SK-N-SH treated with all-trans-retinoic acid at 6 μM for 48 hours (cell line): ENCODE measurements at regions not wholly inside any gene's neighbourhood (a gene's known extent, or its start where the extent isn't known, plus 50 kb on each side); places are given as distances from the start of the nearest gene placed in this dataset.
A peak's percentile ranks its signal among the peaks of the same experiment; 100 is the strongest.

ENCODE experiments used
- ATAC-seq: fragments of 200-7000 bp; cut with Tn5 transposase; 3 replicates; pipeline ENCODE4 v1.9.1; 2020; ENCODE audit warnings: mild to moderate bottlenecking, moderate library complexity
- ARNTL ChIP-seq: fragments of 450-650 bp; formaldehyde crosslinking; IDR thresholded peaks from 2 replicates; pipeline ENCODE4 v1.5.0; 2020; ENCODE audit warnings: low read depth, mild to moderate bottlenecking, moderate library complexity, borderline replicate concordance
- BACH2 ChIP-seq: fragments of 250-450 bp; sonication (Bioruptor Pico); IDR thresholded peaks from 2 replicates; pipeline ENCODE4 v1.9.0; 2021; ENCODE audit warnings: mild to moderate bottlenecking, borderline replicate concordance
- CSDC2 ChIP-seq: fragments of 250-450 bp; sonication (Bioruptor Pico); IDR thresholded peaks from 2 replicates; pipeline ENCODE4 v1.5.0; 2020; ENCODE audit warnings: mild to moderate bottlenecking, moderate library complexity
- ESRRG ChIP-seq: fragments of 250-450 bp; sonication (Bioruptor Pico); IDR thresholded peaks from 2 replicates; pipeline ENCODE4 v1.6.1; 2021; ENCODE audit warnings: mild to moderate bottlenecking
- GLIS3 ChIP-seq: fragments of 250-450 bp; sonication (Bioruptor Pico); IDR thresholded peaks from 2 replicates; pipeline ENCODE4 v1.5.0; 2020; ENCODE audit warnings: mild to moderate bottlenecking, moderate library complexity
- ISL1 ChIP-seq: fragments of 250-450 bp; sonication (Bioruptor Pico); IDR thresholded peaks from 2 replicates; pipeline ENCODE4 v2.1.2; 2022; ENCODE audit warnings: mild to moderate bottlenecking, moderate library complexity
- OSR1 ChIP-seq: fragments of 250-450 bp; sonication (Bioruptor Pico); IDR thresholded peaks from 2 replicates; pipeline ENCODE4 v1.8.0; 2022; ENCODE audit warnings: moderate library complexity, mild to moderate bottlenecking, inconsistent platforms
- PPARA ChIP-seq: fragments of 250-450 bp; sonication (Bioruptor Pico); IDR thresholded peaks from 2 replicates; pipeline ENCODE4 v1.5.0; 2020; ENCODE audit warnings: mild to moderate bottlenecking, borderline replicate concordance
- RARB ChIP-seq: fragments of 250-450 bp; sonication (Bioruptor Pico); IDR thresholded peaks from 2 replicates; pipeline ENCODE4 v1.8.0; 2021; ENCODE audit warnings: mild to moderate bottlenecking, moderate library complexity
- SNAI2 ChIP-seq: fragments of 250-450 bp; sonication (Bioruptor Pico); IDR thresholded peaks from 2 replicates; pipeline ENCODE4 v1.5.0; 2020; ENCODE audit warnings: mild to moderate bottlenecking, moderate library complexity
- TCF4 ChIP-seq: fragments of 250-450 bp; sonication (Bioruptor Pico); IDR thresholded peaks from 2 replicates; pipeline ENCODE4 v1.8.0; 2021; ENCODE audit warnings: mild to moderate bottlenecking, moderate library complexity, borderline replicate concordance
- TOX ChIP-seq: fragments of 250-450 bp; sonication (Bioruptor Pico); IDR thresholded peaks from 2 replicates; pipeline ENCODE4 v1.8.0; 2021; ENCODE audit warnings: mild to moderate bottlenecking, moderate library complexity, borderline replicate concordance
- ZC3H10 ChIP-seq: fragments of 250-450 bp; sonication (Bioruptor Pico); IDR thresholded peaks from 2 replicates; pipeline ENCODE4 v1.5.1; 2021; ENCODE audit warnings: mild to moderate bottlenecking, moderate library complexity
- ZFP30 ChIP-seq: fragments of 450-650 bp; formaldehyde crosslinking; IDR thresholded peaks from 2 replicates; pipeline ENCODE4 v1.5.0; 2022; ENCODE audit warnings: mild to moderate bottlenecking, moderate library complexity
- ZNF70 ChIP-seq: fragments of 450-650 bp; formaldehyde crosslinking; IDR thresholded peaks from 2 replicates; pipeline ENCODE4 v1.5.0; 2020; ENCODE audit warnings: mild to moderate bottlenecking, moderate library complexity
- TF ChIP-seq, protein P1 (sequence below): fragments of 250-450 bp; sonication (Bioruptor Pico); IDR thresholded peaks from 2 replicates; pipeline ENCODE4 v1.5.0; 2020; ENCODE audit warnings: mild to moderate bottlenecking, moderate library complexity
- TF ChIP-seq, protein P2 (sequence below): fragments of 250-450 bp; sonication (Bioruptor Pico); IDR thresholded peaks from 2 replicates; pipeline ENCODE4 v1.8.0; 2020; ENCODE audit warnings: mild to moderate bottlenecking, moderate library complexity, borderline replicate concordance
- TF ChIP-seq, protein P3 (sequence below): fragments of 250-450 bp; sonication (Bioruptor Pico); IDR thresholded peaks from 2 replicates; pipeline ENCODE4 v1.5.1; 2020; ENCODE audit warnings: low read depth, mild to moderate bottlenecking, moderate library complexity
- TF ChIP-seq, protein P4 (sequence below): fragments of 250-450 bp; sonication (Bioruptor Pico); IDR thresholded peaks from 2 replicates; pipeline ENCODE4 v1.8.0; 2021; ENCODE audit warnings: low read depth, mild to moderate bottlenecking, moderate library complexity, borderline replicate concordance
- TF ChIP-seq, protein P5 (sequence below): fragments of 250-450 bp; sonication (Bioruptor Pico); IDR thresholded peaks from 2 replicates; pipeline ENCODE4 v1.5.1; 2021; ENCODE audit warnings: mild to moderate bottlenecking, moderate library complexity

DNA sequence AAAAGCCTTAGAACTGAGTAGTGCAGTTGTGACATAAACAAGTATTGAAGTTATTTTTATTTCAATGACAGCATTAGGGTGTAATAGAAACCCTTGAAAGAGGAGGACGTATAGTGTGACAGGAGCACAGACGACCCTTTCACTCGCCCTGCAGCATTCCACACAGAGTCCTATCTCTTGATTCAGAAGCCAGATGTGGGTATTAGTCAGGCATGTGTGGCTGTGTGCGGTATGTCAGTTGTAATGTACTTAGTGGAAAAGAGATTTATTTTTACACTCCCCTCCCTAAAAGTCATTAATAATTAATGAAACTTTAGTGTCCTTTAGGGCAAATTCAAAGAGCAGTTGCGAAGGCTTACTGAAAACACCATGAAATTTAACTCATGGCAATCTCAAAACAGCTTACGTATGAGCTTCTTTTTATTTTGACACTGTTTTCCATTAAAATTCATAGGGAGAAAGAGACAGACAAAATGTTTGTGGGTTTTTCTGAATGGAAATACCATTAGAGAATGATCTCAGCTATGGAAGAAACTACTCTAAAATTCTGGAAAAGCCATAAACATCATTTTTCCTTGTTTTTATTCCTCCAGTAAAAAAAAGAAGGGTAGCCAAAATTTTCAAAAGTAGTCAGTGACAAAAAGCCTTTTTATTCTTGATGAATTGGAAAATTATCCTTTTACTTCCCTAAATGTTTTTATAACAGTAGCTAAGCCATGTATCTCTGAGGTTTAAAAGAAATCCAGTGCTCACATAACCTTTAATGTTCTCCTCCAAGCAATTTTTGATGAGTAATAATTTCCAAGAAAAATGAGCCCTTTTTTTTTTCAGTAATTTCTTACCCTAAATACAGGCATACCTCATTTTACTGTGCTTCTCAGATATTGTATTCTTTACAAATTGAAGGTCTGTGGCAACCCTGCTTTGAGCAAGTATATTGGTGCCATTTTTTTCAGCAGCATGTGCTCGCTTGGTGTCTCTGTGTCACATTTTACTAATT lies 84.0 kb upstream of the DSEL start:
- peak; percentile 55; the same call in 1 of the 2 replicates for TF ChIP-seq TCF4 (CRISPR knock-in tag)
- no peak for TF ChIP-seq SNAI2 (CRISPR knock-in tag)

DNA sequence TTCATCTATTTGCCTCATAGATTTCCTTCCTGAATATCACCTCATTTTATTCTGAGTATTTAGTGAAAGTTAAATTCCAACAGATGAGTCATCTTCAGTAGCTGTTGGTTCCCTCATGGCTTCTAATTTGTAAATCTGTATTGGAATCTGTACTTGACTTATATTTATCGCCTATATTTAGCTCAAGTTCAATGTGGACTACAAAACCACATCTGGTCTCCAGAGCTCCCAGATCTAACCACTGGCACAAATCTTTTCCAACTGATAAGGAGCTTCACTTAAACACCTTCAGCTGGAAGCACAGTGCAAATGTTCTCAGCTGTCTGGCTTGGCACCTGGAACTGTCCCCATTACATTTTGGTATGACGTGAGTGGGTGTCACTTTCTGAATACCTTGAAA lies 82.8 kb upstream of the DSEL start:
- ATAC-seq: peak; percentile 55; the same call in 2 of the 3 replicates
- peak; percentile 96 for TF ChIP-seq TCF4 (CRISPR knock-in tag)
- no peak for TF ChIP-seq GLIS3 (CRISPR knock-in tag)
- TF ChIP-seq, protein P1, sequence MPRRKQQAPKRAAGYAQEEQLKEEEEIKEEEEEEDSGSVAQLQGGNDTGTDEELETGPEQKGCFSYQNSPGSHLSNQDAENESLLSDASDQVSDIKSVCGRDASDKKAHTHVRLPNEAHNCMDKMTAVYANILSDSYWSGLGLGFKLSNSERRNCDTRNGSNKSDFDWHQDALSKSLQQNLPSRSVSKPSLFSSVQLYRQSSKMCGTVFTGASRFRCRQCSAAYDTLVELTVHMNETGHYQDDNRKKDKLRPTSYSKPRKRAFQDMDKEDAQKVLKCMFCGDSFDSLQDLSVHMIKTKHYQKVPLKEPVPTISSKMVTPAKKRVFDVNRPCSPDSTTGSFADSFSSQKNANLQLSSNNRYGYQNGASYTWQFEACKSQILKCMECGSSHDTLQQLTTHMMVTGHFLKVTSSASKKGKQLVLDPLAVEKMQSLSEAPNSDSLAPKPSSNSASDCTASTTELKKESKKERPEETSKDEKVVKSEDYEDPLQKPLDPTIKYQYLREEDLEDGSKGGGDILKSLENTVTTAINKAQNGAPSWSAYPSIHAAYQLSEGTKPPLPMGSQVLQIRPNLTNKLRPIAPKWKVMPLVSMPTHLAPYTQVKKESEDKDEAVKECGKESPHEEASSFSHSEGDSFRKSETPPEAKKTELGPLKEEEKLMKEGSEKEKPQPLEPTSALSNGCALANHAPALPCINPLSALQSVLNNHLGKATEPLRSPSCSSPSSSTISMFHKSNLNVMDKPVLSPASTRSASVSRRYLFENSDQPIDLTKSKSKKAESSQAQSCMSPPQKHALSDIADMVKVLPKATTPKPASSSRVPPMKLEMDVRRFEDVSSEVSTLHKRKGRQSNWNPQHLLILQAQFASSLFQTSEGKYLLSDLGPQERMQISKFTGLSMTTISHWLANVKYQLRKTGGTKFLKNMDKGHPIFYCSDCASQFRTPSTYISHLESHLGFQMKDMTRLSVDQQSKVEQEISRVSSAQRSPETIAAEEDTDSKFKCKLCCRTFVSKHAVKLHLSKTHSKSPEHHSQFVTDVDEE (CRISPR knock-in tag): peak; percentile 82; the same call in 1 of the 2 replicates

More for the DNA sequence above, 84.0 kb upstream of the DSEL start:
- ATAC-seq: peak; percentile 97

DNA sequence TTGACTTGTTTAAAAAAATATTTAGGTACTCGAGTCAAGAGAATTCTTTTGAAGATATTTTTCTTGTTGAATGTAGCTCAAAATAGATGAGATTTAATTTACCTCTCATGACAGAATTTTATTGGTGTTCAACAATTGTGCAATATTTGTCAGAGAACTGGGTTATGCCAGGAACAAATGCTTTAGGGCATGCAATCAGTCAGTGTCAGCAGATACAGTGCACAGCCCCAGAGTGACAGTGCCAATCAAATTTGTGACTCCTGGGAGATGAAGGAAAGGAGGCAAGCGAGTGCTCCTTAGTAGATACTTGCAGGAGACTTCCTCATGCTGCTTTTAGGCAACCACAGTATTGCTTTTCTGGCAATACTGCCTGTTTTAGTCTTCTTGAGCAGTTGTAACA lies 81.2 kb upstream of the DSEL start:
- no peak for ATAC-seq
- TF ChIP-seq, protein P2, sequence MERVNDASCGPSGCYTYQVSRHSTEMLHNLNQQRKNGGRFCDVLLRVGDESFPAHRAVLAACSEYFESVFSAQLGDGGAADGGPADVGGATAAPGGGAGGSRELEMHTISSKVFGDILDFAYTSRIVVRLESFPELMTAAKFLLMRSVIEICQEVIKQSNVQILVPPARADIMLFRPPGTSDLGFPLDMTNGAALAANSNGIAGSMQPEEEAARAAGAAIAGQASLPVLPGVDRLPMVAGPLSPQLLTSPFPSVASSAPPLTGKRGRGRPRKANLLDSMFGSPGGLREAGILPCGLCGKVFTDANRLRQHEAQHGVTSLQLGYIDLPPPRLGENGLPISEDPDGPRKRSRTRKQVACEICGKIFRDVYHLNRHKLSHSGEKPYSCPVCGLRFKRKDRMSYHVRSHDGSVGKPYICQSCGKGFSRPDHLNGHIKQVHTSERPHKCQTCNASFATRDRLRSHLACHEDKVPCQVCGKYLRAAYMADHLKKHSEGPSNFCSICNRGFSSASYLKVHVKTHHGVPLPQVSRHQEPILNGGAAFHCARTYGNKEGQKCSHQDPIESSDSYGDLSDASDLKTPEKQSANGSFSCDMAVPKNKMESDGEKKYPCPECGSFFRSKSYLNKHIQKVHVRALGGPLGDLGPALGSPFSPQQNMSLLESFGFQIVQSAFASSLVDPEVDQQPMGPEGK (CRISPR knock-in tag): no peak
- TF ChIP-seq ZNF70 (CRISPR knock-in tag) (no peak), RARB (no peak), ZC3H10 (CRISPR knock-in tag) (no peak), CSDC2 (no peak), PPARA (no peak), SNAI2 (CRISPR knock-in tag) (no peak), TCF4 (CRISPR knock-in tag) (no peak), ZFP30 (CRISPR knock-in tag) (no peak), BACH2 (CRISPR knock-in tag) (no peak), OSR1 (CRISPR knock-in tag) (no peak)
- TF ChIP-seq, protein P3, sequence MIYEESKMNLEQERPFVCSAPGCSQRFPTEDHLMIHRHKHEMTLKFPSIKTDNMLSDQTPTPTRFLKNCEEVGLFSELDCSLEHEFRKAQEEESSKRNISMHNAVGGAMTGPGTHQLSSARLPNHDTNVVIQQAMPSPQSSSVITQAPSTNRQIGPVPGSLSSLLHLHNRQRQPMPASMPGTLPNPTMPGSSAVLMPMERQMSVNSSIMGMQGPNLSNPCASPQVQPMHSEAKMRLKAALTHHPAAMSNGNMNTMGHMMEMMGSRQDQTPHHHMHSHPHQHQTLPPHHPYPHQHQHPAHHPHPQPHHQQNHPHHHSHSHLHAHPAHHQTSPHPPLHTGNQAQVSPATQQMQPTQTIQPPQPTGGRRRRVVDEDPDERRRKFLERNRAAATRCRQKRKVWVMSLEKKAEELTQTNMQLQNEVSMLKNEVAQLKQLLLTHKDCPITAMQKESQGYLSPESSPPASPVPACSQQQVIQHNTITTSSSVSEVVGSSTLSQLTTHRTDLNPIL (CRISPR knock-in tag): no peak
- TF ChIP-seq, protein P4, sequence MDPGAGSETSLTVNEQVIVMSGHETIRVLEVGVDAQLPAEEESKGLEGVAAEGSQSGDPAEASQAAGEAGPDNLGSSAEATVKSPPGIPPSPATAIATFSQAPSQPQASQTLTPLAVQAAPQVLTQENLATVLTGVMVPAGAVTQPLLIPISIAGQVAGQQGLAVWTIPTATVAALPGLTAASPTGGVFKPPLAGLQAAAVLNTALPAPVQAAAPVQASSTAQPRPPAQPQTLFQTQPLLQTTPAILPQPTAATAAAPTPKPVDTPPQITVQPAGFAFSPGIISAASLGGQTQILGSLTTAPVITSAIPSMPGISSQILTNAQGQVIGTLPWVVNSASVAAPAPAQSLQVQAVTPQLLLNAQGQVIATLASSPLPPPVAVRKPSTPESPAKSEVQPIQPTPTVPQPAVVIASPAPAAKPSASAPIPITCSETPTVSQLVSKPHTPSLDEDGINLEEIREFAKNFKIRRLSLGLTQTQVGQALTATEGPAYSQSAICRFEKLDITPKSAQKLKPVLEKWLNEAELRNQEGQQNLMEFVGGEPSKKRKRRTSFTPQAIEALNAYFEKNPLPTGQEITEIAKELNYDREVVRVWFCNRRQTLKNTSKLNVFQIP: no peak
- TF ChIP-seq, protein P5, sequence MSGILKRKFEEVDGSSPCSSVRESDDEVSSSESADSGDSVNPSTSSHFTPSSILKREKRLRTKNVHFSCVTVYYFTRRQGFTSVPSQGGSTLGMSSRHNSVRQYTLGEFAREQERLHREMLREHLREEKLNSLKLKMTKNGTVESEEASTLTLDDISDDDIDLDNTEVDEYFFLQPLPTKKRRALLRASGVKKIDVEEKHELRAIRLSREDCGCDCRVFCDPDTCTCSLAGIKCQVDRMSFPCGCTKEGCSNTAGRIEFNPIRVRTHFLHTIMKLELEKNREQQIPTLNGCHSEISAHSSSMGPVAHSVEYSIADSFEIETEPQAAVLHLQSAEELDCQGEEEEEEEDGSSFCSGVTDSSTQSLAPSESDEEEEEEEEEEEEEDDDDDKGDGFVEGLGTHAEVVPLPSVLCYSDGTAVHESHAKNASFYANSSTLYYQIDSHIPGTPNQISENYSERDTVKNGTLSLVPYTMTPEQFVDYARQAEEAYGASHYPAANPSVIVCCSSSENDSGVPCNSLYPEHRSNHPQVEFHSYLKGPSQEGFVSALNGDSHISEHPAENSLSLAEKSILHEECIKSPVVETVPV (CRISPR knock-in tag): no peak

DNA sequence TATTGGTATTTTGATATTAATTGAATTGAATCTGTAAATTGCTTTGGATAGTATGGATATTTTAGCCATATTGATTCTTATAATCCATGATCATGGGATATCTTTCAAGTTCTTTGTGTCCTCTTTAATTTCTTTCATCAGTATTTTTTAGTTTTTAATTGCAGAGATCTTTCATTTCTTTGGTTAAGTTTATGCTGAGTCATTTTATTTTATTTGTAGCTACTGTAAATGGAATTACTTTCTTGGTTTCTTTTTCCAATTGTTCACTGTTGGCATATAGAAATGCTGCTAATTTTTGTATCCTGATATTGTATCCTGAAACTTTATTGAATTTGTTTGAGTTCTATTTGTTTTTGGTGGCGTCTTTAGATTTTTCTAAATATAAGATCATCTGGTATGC lies 79.5 kb upstream of the DSEL start:
- ATAC-seq: no peak
- TF ChIP-seq, protein P4: no peak
- TF ChIP-seq TOX (CRISPR knock-in tag): no peak
- TF ChIP-seq ARNTL: no peak
- TF ChIP-seq OSR1 (CRISPR knock-in tag): no peak
- TF ChIP-seq CSDC2: no peak
- no peak for TF ChIP-seq ISL1 (CRISPR knock-in tag)
- TF ChIP-seq TCF4 (CRISPR knock-in tag): no peak
- no peak for TF ChIP-seq ZFP30 (CRISPR knock-in tag)
- TF ChIP-seq, protein P3 (CRISPR knock-in tag): no peak
- no peak for TF ChIP-seq SNAI2 (CRISPR knock-in tag)
- TF ChIP-seq ZC3H10 (CRISPR knock-in tag): no peak
- no peak for TF ChIP-seq ESRRG (CRISPR knock-in tag)
